Coronary artery (tissue), 2 donors: ENCODE measurements at regions not wholly inside any gene's neighbourhood (a gene's known extent, or its start where the extent isn't known, plus 50 kb on each side); places are given as distances from the start of the nearest gene placed in this dataset.

ENCODE experiments used
- DNase-seq: peaks from one replicate; pipeline ENCODE4 v3.0.0-alpha.2; 2017; ENCODE audit warnings: low spot score
- H3K27ac ChIP-seq, 2 donors: fragments of 200-600 bp; sonication (generic); one replicate each; pipeline ENCODE4 v1.5.1; 2016 to 2019
- H3K4me3 ChIP-seq: fragments of 200-600 bp; sonication (generic); 2 replicates; pipeline ENCODE4 v1.5.1; 2016; ENCODE audit warnings: mild to moderate bottlenecking, moderate library complexity
- TF ChIP-seq, protein P1 (sequence below): fragments of 200-600 bp; sonication (generic); IDR thresholded peaks from one replicate; pipeline ENCODE4 v1.5.1; 2019; ENCODE audit warnings: antibody characterized with exemption

DNA sequence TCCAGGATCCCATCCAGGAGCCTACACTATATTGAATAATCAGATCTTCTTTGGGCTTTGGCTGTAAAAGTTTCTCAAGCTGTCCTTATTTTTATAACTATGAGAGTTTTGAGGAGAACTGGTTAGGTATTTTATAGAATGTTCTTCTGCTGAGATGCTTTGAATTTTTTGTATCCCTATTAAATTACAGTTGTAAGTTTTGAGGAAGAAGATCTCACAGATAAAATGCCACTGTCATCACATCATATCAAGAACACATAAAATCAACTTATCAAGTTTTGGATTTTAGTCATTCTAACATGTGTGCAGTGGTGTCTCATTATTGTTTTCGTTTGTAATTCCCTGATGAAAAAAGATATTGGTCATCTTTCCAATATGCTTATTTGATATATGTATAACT lies 260.2 kb upstream of the COL3A1 start:
- TF ChIP-seq, protein P1, sequence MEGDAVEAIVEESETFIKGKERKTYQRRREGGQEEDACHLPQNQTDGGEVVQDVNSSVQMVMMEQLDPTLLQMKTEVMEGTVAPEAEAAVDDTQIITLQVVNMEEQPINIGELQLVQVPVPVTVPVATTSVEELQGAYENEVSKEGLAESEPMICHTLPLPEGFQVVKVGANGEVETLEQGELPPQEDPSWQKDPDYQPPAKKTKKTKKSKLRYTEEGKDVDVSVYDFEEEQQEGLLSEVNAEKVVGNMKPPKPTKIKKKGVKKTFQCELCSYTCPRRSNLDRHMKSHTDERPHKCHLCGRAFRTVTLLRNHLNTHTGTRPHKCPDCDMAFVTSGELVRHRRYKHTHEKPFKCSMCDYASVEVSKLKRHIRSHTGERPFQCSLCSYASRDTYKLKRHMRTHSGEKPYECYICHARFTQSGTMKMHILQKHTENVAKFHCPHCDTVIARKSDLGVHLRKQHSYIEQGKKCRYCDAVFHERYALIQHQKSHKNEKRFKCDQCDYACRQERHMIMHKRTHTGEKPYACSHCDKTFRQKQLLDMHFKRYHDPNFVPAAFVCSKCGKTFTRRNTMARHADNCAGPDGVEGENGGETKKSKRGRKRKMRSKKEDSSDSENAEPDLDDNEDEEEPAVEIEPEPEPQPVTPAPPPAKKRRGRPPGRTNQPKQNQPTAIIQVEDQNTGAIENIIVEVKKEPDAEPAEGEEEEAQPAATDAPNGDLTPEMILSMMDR: no peak
- no peak overlapping the region for H3K27ac ChIP-seq
- DNase-seq: no peak
- no peak overlapping the region for H3K4me3 ChIP-seq

DNA sequence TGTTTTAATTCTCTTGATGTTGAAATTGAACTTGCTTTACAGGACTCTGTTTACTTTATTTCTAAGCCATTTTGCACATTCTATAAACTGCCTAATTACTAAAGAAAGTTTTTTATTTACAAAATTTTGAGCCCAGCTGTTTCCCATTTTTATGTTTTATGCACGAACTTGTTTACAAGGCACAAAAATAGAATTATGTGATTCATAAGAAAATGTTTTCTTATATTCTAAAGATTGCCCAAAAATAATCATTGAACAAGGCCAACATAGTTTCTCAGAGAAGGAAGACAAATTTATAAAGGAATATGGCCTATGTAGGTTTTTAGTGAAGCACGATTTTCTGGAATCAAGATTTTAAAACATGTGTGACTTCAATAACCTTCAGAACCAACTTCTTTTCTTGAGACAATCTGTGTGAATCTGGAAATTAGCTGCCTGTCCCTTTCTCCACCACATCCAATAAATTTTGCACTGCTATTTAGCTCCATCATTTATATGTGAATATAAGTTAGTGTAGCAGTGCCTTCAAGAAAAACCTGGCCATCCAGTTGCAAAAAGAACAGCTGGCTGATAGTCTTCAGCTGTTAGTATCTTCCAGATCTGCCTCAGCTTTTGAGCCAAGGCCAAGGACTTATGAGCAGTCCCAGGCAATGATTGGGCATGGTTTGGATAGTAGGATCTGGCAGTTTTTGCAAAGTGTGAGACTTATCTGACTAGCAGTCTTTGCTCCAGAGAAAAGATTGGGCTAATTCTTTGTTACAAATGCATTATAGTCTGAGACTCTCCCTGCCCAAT lies 253.2 kb upstream of the COL3A1 start:
- Histone ChIP-seq H3K27ac (no peak overlapping the region), H3K4me3 (no peak overlapping the region)
- DNase-seq: no peak
- TF ChIP-seq, protein P1: no peak

GRCh38 chr2:188721784-188722183 lies 252.4 kb upstream of the COL3A1 start:
- DNase-seq: no peak
- H3K27ac ChIP-seq: no peak overlapping the region
- TF ChIP-seq, protein P1: no peak

GRCh38 chr2:188725746-188726360 lies 248.3 kb upstream of the COL3A1 start:
- no peak for DNase-seq
- TF ChIP-seq, protein P1: no peak
- H3K4me3 ChIP-seq: no peak overlapping the region
- H3K27ac ChIP-seq: no peak overlapping the region

More at GRCh38 chr2:188721784-188722183, 252.4 kb upstream of the COL3A1 start:
- H3K4me3 ChIP-seq: no peak overlapping the region

GRCh38 chr2:188726626-188727247 lies 247.4 kb upstream of the COL3A1 start:
- Histone ChIP-seq H3K27ac (no peak overlapping the region), H3K4me3 (no peak overlapping the region)
- TF ChIP-seq, protein P1: no peak
- DNase-seq: no peak

DNA sequence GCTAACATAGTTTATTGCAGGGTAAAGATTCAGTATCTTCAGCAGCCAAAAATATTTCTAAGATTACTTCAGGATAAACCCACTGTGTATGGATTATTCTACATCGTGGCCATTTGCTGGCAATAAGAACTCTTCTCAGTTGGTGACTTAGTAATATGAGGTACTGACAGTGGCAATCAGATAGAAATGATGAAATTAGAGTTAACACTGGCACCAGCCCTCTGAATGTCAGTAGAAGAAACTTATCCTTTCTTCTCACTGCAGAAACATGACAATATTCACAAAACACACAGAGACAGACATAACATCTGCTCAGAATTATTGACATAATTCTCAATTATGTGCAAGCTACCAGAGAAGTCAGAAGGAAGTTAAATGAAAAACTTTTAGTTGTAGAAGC lies 246.3 kb upstream of the COL3A1 start:
- no peak overlapping the region for H3K4me3 ChIP-seq
- DNase-seq: no peak
- H3K27ac ChIP-seq: no peak overlapping the region
- TF ChIP-seq, protein P1: no peak
